HG03521 (cell line): ENCODE measurements at regions not wholly inside any gene's neighbourhood (a gene's known extent, or its start where the extent isn't known, plus 50 kb on each side); places are given as distances from the start of the nearest gene placed in this dataset.

Source experiments
- ATAC-seq: cut with Tn5 transposase; IDR thresholded peaks from one replicate; pipeline ENCODE4 v1.9.1; 2021; ENCODE audit warnings: mild to moderate bottlenecking, moderate library complexity; ENCODE audit not compliant: unreplicated experiment

GRCh38 chr6:121499666-121500065 is 64.2 kb downstream of the GJA1 start:
- no peak for ATAC-seq

GRCh38 chr6:121503589-121503991 is 68.1 kb downstream of the GJA1 start:
- no peak for ATAC-seq

- peak; percentile 48 for ATAC-seq
These were observed 68.8 kb downstream of the GJA1 start for GRCh38 chr6:121504227-121504626.

- ATAC-seq = no peak
These were observed 69.8 kb downstream of the GJA1 start for GRCh38 chr6:121505284-121505683.

- no peak for ATAC-seq
These were observed 71.6 kb downstream of the GJA1 start for GRCh38 chr6:121506761-121507754.

- ATAC-seq = no peak
These were observed 75.2 kb downstream of the GJA1 start for GRCh38 chr6:121510568-121511177.

GRCh38 chr6:121515630-121516265 is 80.3 kb downstream of the GJA1 start:
- no peak for ATAC-seq

- no peak for ATAC-seq
These were observed 80.9 kb downstream of the GJA1 start for GRCh38 chr6:121516331-121516730.

- no peak for ATAC-seq
These were observed 85.1 kb downstream of the GJA1 start for GRCh38 chr6:121520337-121521163.

GRCh38 chr6:121521164-121521555 is 85.7 kb downstream of the GJA1 start:
- no peak for ATAC-seq

- no peak for ATAC-seq
These were observed 86.8 kb downstream of the GJA1 start for GRCh38 chr6:121522265-121522664.

GRCh38 chr6:121522771-121523386 is 87.4 kb downstream of the GJA1 start:
- ATAC-seq = no peak

- ATAC-seq = no peak
These were observed 88.2 kb downstream of the GJA1 start for GRCh38 chr6:121523628-121524027.

- ATAC-seq = no peak
These were observed 90.8 kb downstream of the GJA1 start for GRCh38 chr6:121526282-121526681.

- no peak for ATAC-seq
These were observed 96.3 kb downstream of the GJA1 start for GRCh38 chr6:121531658-121532169.

GRCh38 chr6:121533321-121533841 is 97.9 kb downstream of the GJA1 start:
- no peak for ATAC-seq

- no peak for ATAC-seq
These were observed 100.3 kb downstream of the GJA1 start for GRCh38 chr6:121535777-121536176.

GRCh38 chr6:121536345-121536744 is 100.9 kb downstream of the GJA1 start:
- ATAC-seq = no peak

- ATAC-seq = no peak
These were observed 104.0 kb downstream of the GJA1 start for GRCh38 chr6:121539439-121539838.

- no peak for ATAC-seq
These were observed 104.8 kb downstream of the GJA1 start for GRCh38 chr6:121540210-121540609.
